Heart right ventricle (tissue), 16 donors: ENCODE measurements at regions not wholly inside any gene's neighbourhood (a gene's known extent, or its start where the extent isn't known, plus 50 kb on each side); places are given as distances from the start of the nearest gene placed in this dataset.
A peak's percentile ranks its signal among the peaks of the same experiment; 100 is the strongest.

Source experiments
- ATAC-seq, 8 donors: fragments of 200-7000 bp; cut with Tn5 transposase; one replicate each; pipeline ENCODE4 v1.9.1; 2020; ENCODE audit warnings: mild to moderate bottlenecking in 8 of 8, moderate library complexity in 8 of 8, moderate number of reproducible peaks in 1 of 8
- DNase-seq, 2 donors: peaks; one replicate each; pipeline ENCODE4 v3.0.0-alpha.2; 2020
- H3K27ac ChIP-seq, 10 donors: fragments of 200-600 bp; sonication (generic) in 2 of 10; one replicate each; pipeline versions ENCODE4 v1.5.0 to v1.8.0; 2020 to 2022; ENCODE audit warnings: mild to moderate bottlenecking in 3 of 10
- H3K27me3 ChIP-seq, 7 donors: fragments of 200-600 bp; one replicate each; pipeline ENCODE4 v1.8.0; 2021 to 2022; ENCODE audit warnings: mild to moderate bottlenecking in 2 of 7
- H3K36me3 ChIP-seq, 9 donors: fragments of 200-600 bp; sonication (generic) in 1 of 9; one replicate each; pipeline versions ENCODE4 v1.5.0 to v1.8.0; 2020 to 2022; ENCODE audit warnings: mild to moderate bottlenecking in 2 of 9
- H3K4me1 ChIP-seq, 9 donors: fragments of 200-600 bp; sonication (generic) in 1 of 9; one replicate each; pipeline versions ENCODE4 v1.5.0 to v1.8.0; 2020 to 2022; ENCODE audit warnings: mild to moderate bottlenecking in 4 of 9
- H3K4me3 ChIP-seq, 10 donors: fragments of 200-600 bp; sonication (generic) in 2 of 10; one replicate each; pipeline versions ENCODE4 v1.5.0 to v1.8.0; 2020 to 2022; ENCODE audit warnings: mild to moderate bottlenecking in 7 of 10, moderate library complexity in 2 of 10
- H3K9me3 ChIP-seq, 11 donors: fragments of 200-600 bp in 10 of 11; sonication (generic) in 2 of 11; one replicate each; pipeline versions ENCODE4 v1.5.0 to v1.8.0; 2013 to 2022; ENCODE audit warnings: mild to moderate bottlenecking in 2 of 11, control low read depth in 1 of 11, moderate library complexity in 1 of 11
- CTCF ChIP-seq, 9 donors: fragments of 200-600 bp; sonication (generic) in 2 of 9; IDR thresholded peaks; one replicate each; pipeline versions ENCODE4 v1.5.0 to v1.8.0; 2021 to 2022; ENCODE audit warnings: antibody characterized with exemption in 9 of 9, mild to moderate bottlenecking in 5 of 9, moderate library complexity in 1 of 9
- WGBS, 2 donors: extraction: QIAGEN DNeasy Blood & Tissue Kit; methylation state at CpG; one replicate each; pipeline ENCODE4 v1.1.7; 2013; ENCODE audit warnings: inconsistent platforms in 1 of 2; 5-methylcytosine and 5-hydroxymethylcytosine counted together
- intact Hi-C, 10 donors: fragments of 100-400 bp; cut with DNase I; formaldehyde crosslinking; loops; one replicate each; pipeline versions ENCODE4 v1.11.1 to v1.14.2; 2022
- donor health status: Arrhythmogenic right ventricular cardiomyopathy.
- donor health status: ischemic (EF 13 %, LVEDD 7.1; RV severe dilation, severe dysfunction).
- donor health status: healthy with polysubstance abuse.
- donor health status: DM: no; HTN: yes; CAD: no.
- donor health status: DM: no; HTN: no; CAD: no.
- donor health status: ischemic (EF 25% LVEDD 6.9; RV normal size, moderate dysfunction).
- donor health status: ischemic (EF 25% LVEDD 5.7; RV mildly dilated, moderate dysfunction).
- donor health status: healthy.
- donor health status: DM: yes; HTN: yes; CAD: no.
- donor health status: Ischemic cardiomyopathy.
- donor health status: ischemic (EF 35%, LVEDD 5.7; RV mildly dilated, moderate dysfunction).
- donor health status: nonischemic (EF 11% LVEDD 7.7; RV severe dilation, severe dysfunction).
- donor health status: DM: yes; HTN: yes; CAD: no.
- donor health status: PGD.
- donor health status: ischemic (EF 29% LVEDD 5.4; RV normal size, mild dysfunction).
- donor health status: nonischemic (EF 23%, LVEDD 6.1; RV moderate dilation, normal function).

- H3K27ac ChIP-seq, result no peak overlapping the region
- 82 to 88% methylated on average over 5 of the region's 5 CpGs for WGBS, 2 donors
- no peaks in the 10 kb centered on the region for H3K9me3 ChIP-seq
- no peaks in the 10 kb centered on the region for H3K36me3 ChIP-seq
- ATAC-seq, result no peak
- H3K4me1 ChIP-seq, result no peaks in the 10 kb centered on the region
- intact Hi-C loops, result no loop called here
- DNase-seq, result no peak
- no peak for TF ChIP-seq CTCF (IDR thresholded peaks at IDR 0.05)
- no peaks in the 10 kb centered on the region for H3K27me3 ChIP-seq
- no peak overlapping the region for H3K4me3 ChIP-seq
Measured at GRCh38 chr6:63503199-63503598, 69.1 kb upstream of the LOC128125822 start.

GRCh38 chr6:63504777-63505384, 67.4 kb upstream of the LOC128125822 start:
- Histone ChIP-seq H3K27me3 (no peaks in the 10 kb centered on the region), H3K9me3 (no peaks in the 10 kb centered on the region), H3K27ac (no peak overlapping the region), H3K36me3 (no peaks in the 10 kb centered on the region), H3K4me3 (no peak overlapping the region), H3K4me1 (peaks cover 0 to 6% (median 0%) of the 10 kb centered on the region in 9 donors)
- no peak for TF ChIP-seq CTCF (IDR thresholded peaks at IDR 0.05)
- no peak for ATAC-seq
- DNase-seq, result no peak
- WGBS, 2 donors, result 81 to 92% methylated on average over 3 of the region's 3 CpGs
- intact Hi-C loops, result no loop called here

- no peaks in the 10 kb centered on the region for H3K9me3 ChIP-seq
- intact Hi-C loops, result no loop called here
- no peak for ATAC-seq
- DNase-seq, result no peak
- no peaks in the 10 kb centered on the region for H3K36me3 ChIP-seq
- TF ChIP-seq CTCF (IDR thresholded peaks at IDR 0.05), result no peak
- H3K4me3 ChIP-seq, result no peak overlapping the region
- 79 to 90% methylated on average over 3 of the region's 3 CpGs for WGBS, 2 donors
- no peaks in the 10 kb centered on the region for H3K27me3 ChIP-seq
- H3K27ac ChIP-seq, result no peak overlapping the region
- peaks cover 0 to 12% (median 3%) of the 10 kb centered on the region in 9 donors for H3K4me1 ChIP-seq
Measured at GRCh38 chr6:63507096-63507495, 65.2 kb upstream of the LOC128125822 start.

GRCh38 chr6:63509652-63510352, 62.5 kb upstream of the LOC128125822 start:
- DNase-seq (peak; percentile 67), ATAC-seq (peak; percentile 86 to 99 (median 95))
- no peak for TF ChIP-seq CTCF (IDR thresholded peaks at IDR 0.05)
- intact Hi-C loops, result no loop called here
- Histone ChIP-seq H3K9me3 (no peaks in the 10 kb centered on the region), H3K36me3 (no peaks in the 10 kb centered on the region), H3K4me1 (peaks cover 0 to 12% (median 3%) of the 10 kb centered on the region in 9 donors), H3K4me3 (no peak overlapping the region), H3K27me3 (no peaks in the 10 kb centered on the region), H3K27ac (no peak overlapping the region)
- WGBS, 2 donors, result 39 to 46% methylated on average over 7 of the region's 7 CpGs
